ENCODE measurements at regions not wholly inside any gene's neighbourhood (a gene's known extent, or its start where the extent isn't known, plus 50 kb on each side); places are given as distances from the start of the nearest gene placed in this dataset.

GRCh38 chr6:22666021-22666420, 96.7 kb downstream of the HDGFL1 start:
- no peak for TF ChIP-seq CTCF (IDR thresholded peaks at IDR 0.05 in 2 of 3, conservative IDR thresholded peaks at IDR 0.05 in 1 of 3; ENCODE audit: borderline replicate concordance in 1 of 3, insufficient read depth in 1 of 3, low read depth in 2 of 3, low read length in 2 of 3)
- TF ChIP-seq REST (IDR thresholded peaks at IDR 0.05; ENCODE audit: low read depth) = no peak
- no peak for TF ChIP-seq POLR2A (IDR thresholded peaks at IDR 0.05; ENCODE audit: borderline replicate concordance, extremely low read depth, insufficient read depth, insufficient read length)
- TF ChIP-seq EZH2 (IDR thresholded peaks at IDR 0.05) = no peak
- TF ChIP-seq ATF3 (IDR thresholded peaks at IDR 0.05) = no peak
- no peak for TF ChIP-seq ZFX (IDR thresholded peaks at IDR 0.05)
